ENCODE measurements at regions not wholly inside any gene's neighbourhood (a gene's known extent, or its start where the extent isn't known, plus 50 kb on each side); places are given as distances from the start of the nearest gene placed in this dataset.

- TF ChIP-seq KLF5 (IDR thresholded peaks at IDR 0.05; ENCODE audit: partially characterized antibody) (no peak), ATF7 (IDR thresholded peaks at IDR 0.05; ENCODE audit: low read depth) (no peak), SRF (IDR thresholded peaks at IDR 0.05; ENCODE audit: low read depth in 2 of 2, low read length in 2 of 2) (no peak), USF1 (IDR thresholded peaks at IDR 0.05; ENCODE audit: borderline replicate concordance, extremely low read length, insufficient read depth, low read depth, low read length) (no peak)
Measured at GRCh38 chr2:120667981-120668380, 67.7 kb upstream of the GLI2 start (continued).

GRCh38 chr2:120669121-120669952 lies 66.3 kb upstream of the GLI2 start:
- DNase-seq (ENCODE audit: low read depth, low spot score) (no peak), FAIRE-seq (no peak), ATAC-seq (peak; percentile 38; the same call in 1 of the 3 replicates)
- no TSS peak for BruUV-seq (replicated peaks)
- Histone ChIP-seq H3K9me3 (replicated peaks; ENCODE audit: control insufficient read depth, insufficient read depth, low read length) (peaks cover 2% of the 10 kb centered on the region), H3K27ac (ENCODE audit: control insufficient read depth, insufficient read depth) (no peak overlapping the region), H3K36me3 (ENCODE audit: control insufficient read depth in 2 of 2, insufficient read depth in 2 of 2, low read length in 1 of 2) (no peaks in the 10 kb centered on the region), H3K4me2 (ENCODE audit: control insufficient read depth, insufficient read depth) (no peak overlapping the region), H3K79me2 (ENCODE audit: control insufficient read depth, insufficient read depth, low read length) (no peaks in the 10 kb centered on the region), H3K9ac (ENCODE audit: control insufficient read depth, insufficient read depth, low read length) (no peak overlapping the region), H3K4me1 (ENCODE audit: control insufficient read depth, insufficient read depth, low read length) (no peaks in the 10 kb centered on the region), H4K20me1 (ENCODE audit: control insufficient read depth, insufficient read depth) (no peaks in the 10 kb centered on the region), H2AFZ (ENCODE audit: control insufficient read depth, low read depth, low read length) (no peak overlapping the region), H3K4me3 (no peak overlapping the region), H3K27me3 (replicated peaks in 1 of 2; ENCODE audit: control insufficient read depth in 2 of 2, insufficient read depth in 2 of 2, low read length in 1 of 2) (no peaks in the 10 kb centered on the region)
- ChIA-PET POLR2A (no interaction called here), CTCF (interaction anchor here (1.4 kb wide), 1 partner anchor 12 kb away, joined by 8 read pairs; no protein-coding TSS in a partner anchor), SMC1A (ENCODE audit: uncharacterized antibody, unreplicated experiment) (no interaction called here), RAD21 (ENCODE audit: unreplicated experiment) (no interaction called here)
- 11% methylated on average over 19 of the region's 23 CpGs for WGBS (ENCODE audit: insufficient coverage, insufficient replicate concordance, low lambda C conversion rate, missing lambda C conversion rate)
- intact Hi-C loops (cut with micrococcal nuclease; ENCODE audit: unreplicated experiment) = no loop called here
- in situ Hi-C loops (cut with MboI) = no loop called here
- TF ChIP-seq, protein P1, sequence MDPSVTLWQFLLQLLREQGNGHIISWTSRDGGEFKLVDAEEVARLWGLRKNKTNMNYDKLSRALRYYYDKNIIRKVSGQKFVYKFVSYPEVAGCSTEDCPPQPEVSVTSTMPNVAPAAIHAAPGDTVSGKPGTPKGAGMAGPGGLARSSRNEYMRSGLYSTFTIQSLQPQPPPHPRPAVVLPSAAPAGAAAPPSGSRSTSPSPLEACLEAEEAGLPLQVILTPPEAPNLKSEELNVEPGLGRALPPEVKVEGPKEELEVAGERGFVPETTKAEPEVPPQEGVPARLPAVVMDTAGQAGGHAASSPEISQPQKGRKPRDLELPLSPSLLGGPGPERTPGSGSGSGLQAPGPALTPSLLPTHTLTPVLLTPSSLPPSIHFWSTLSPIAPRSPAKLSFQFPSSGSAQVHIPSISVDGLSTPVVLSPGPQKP (IDR thresholded peaks at IDR 0.05; ENCODE audit: low read depth, low read length) = no peak
- TF ChIP-seq, protein P2, sequence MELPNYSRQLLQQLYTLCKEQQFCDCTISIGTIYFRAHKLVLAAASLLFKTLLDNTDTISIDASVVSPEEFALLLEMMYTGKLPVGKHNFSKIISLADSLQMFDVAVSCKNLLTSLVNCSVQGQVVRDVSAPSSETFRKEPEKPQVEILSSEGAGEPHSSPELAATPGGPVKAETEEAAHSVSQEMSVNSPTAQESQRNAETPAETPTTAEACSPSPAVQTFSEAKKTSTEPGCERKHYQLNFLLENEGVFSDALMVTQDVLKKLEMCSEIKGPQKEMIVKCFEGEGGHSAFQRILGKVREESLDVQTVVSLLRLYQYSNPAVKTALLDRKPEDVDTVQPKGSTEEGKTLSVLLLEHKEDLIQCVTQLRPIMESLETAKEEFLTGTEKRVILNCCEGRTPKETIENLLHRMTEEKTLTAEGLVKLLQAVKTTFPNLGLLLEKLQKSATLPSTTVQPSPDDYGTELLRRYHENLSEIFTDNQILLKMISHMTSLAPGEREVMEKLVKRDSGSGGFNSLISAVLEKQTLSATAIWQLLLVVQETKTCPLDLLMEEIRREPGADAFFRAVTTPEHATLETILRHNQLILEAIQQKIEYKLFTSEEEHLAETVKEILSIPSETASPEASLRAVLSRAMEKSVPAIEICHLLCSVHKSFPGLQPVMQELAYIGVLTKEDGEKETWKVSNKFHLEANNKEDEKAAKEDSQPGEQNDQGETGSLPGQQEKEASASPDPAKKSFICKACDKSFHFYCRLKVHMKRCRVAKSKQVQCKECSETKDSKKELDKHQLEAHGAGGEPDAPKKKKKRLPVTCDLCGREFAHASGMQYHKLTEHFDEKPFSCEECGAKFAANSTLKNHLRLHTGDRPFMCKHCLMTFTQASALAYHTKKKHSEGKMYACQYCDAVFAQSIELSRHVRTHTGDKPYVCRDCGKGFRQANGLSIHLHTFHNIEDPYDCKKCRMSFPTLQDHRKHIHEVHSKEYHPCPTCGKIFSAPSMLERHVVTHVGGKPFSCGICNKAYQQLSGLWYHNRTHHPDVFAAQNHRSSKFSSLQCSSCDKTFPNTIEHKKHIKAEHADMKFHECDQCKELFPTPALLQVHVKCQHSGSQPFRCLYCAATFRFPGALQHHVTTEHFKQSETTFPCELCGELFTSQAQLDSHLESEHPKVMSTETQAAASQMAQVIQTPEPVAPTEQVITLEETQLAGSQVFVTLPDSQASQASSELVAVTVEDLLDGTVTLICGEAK (IDR thresholded peaks at IDR 0.05; ENCODE audit: borderline replicate concordance) = no peak
- TF ChIP-seq CREB1 (IDR thresholded peaks at IDR 0.05; ENCODE audit: low read depth) (no peak), RBBP5 (conservative IDR thresholded peaks at IDR 0.05) (no peak), RUNX3 (IDR thresholded peaks at IDR 0.05; ENCODE audit: low read length) (no peak)
- TF ChIP-seq, protein P3, sequence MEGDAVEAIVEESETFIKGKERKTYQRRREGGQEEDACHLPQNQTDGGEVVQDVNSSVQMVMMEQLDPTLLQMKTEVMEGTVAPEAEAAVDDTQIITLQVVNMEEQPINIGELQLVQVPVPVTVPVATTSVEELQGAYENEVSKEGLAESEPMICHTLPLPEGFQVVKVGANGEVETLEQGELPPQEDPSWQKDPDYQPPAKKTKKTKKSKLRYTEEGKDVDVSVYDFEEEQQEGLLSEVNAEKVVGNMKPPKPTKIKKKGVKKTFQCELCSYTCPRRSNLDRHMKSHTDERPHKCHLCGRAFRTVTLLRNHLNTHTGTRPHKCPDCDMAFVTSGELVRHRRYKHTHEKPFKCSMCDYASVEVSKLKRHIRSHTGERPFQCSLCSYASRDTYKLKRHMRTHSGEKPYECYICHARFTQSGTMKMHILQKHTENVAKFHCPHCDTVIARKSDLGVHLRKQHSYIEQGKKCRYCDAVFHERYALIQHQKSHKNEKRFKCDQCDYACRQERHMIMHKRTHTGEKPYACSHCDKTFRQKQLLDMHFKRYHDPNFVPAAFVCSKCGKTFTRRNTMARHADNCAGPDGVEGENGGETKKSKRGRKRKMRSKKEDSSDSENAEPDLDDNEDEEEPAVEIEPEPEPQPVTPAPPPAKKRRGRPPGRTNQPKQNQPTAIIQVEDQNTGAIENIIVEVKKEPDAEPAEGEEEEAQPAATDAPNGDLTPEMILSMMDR (IDR thresholded peaks at IDR 0.05 in 2 of 3, conservative IDR thresholded peaks at IDR 0.05 in 1 of 3; ENCODE audit: control insufficient read depth in 2 of 3, extremely low read depth in 1 of 3, insufficient read depth in 1 of 3, low read depth in 3 of 3, low read length in 3 of 3) = peak in 1 of 3 experiments; percentile 28; a peak in 1 of 6 replicates
- TF ChIP-seq, protein P4, sequence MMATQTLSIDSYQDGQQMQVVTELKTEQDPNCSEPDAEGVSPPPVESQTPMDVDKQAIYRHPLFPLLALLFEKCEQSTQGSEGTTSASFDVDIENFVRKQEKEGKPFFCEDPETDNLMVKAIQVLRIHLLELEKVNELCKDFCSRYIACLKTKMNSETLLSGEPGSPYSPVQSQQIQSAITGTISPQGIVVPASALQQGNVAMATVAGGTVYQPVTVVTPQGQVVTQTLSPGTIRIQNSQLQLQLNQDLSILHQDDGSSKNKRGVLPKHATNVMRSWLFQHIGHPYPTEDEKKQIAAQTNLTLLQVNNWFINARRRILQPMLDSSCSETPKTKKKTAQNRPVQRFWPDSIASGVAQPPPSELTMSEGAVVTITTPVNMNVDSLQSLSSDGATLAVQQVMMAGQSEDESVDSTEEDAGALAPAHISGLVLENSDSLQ (IDR thresholded peaks at IDR 0.05) = peak; percentile 22; the same call in 1 of the 2 replicates

Data from GM12878 (cell line).